ENCODE measurements at regions not wholly inside any gene's neighbourhood (a gene's known extent, or its start where the extent isn't known, plus 50 kb on each side); places are given as distances from the start of the nearest gene placed in this dataset.

GRCh38 chr2:145875016-145875415, 1355.1 kb upstream of the ZEB2 start:
- Histone ChIP-seq H3K27me3 (no peaks in the 10 kb centered on the region), H3K4me3 (replicated peaks in 1 of 3) (no peak overlapping the region), H3K27ac (no peak overlapping the region), H3K9me3 (no peaks in the 10 kb centered on the region), H3K4me1 (no peaks in the 10 kb centered on the region), H3K36me3 (no peaks in the 10 kb centered on the region)
- DNase-seq: no peak
- intact Hi-C loops (cut with DNase I): no loop called here
- 84 to 87% methylated on average over 5 of the region's 5 CpGs for WGBS, 2 donors
- no peak for TF ChIP-seq CTCF (IDR thresholded peaks at IDR 0.05)

- TF ChIP-seq POLR2A (IDR thresholded peaks at IDR 0.05): no peak
- DNase-seq: no peak
- intact Hi-C loops (cut with DNase I): no loop called here
Measured at GRCh38 chr2:145874466-145874865, 1354.5 kb upstream of the ZEB2 start.

GRCh38 chr2:145864501-145864900, 1344.6 kb upstream of the ZEB2 start:
- no peaks in the 10 kb centered on the region for H3K4me1 ChIP-seq
- no peak for DNase-seq
- no peaks in the 10 kb centered on the region for H3K36me3 ChIP-seq
- intact Hi-C loops (cut with DNase I): no loop called here
- H3K27me3 ChIP-seq: no peaks in the 10 kb centered on the region
- no peak overlapping the region for H3K4me3 ChIP-seq (replicated peaks in 1 of 3)
- TF ChIP-seq CTCF (IDR thresholded peaks at IDR 0.05) (no peak), POLR2A (IDR thresholded peaks at IDR 0.05) (no peak)
- 92 to 94% methylated on average over 3 of the region's 3 CpGs for WGBS, 2 donors
- no peak overlapping the region for H3K27ac ChIP-seq
- H3K9me3 ChIP-seq: no peaks in the 10 kb centered on the region

More at GRCh38 chr2:145874466-145874865, 1354.5 kb upstream of the ZEB2 start:
- WGBS, 2 donors: 89 to 92% methylated on average over 1 of the region's 1 CpG
- Histone ChIP-seq H3K4me1 (no peaks in the 10 kb centered on the region), H3K4me3 (replicated peaks in 1 of 3) (no peak overlapping the region), H3K36me3 (no peaks in the 10 kb centered on the region), H3K9me3 (no peaks in the 10 kb centered on the region), H3K27me3 (no peaks in the 10 kb centered on the region), H3K27ac (no peak overlapping the region)

GRCh38 chr2:145861940-145862339, 1342.0 kb upstream of the ZEB2 start:
- Histone ChIP-seq H3K27me3 (no peaks in the 10 kb centered on the region), H3K27ac (no peak overlapping the region), H3K36me3 (no peaks in the 10 kb centered on the region), H3K9me3 (no peaks in the 10 kb centered on the region), H3K4me3 (replicated peaks in 1 of 3) (no peak overlapping the region), H3K4me1 (no peaks in the 10 kb centered on the region)
- WGBS, 2 donors: 56 to 61% methylated on average over 3 of the region's 3 CpGs
- intact Hi-C loops (cut with DNase I): no loop called here
- DNase-seq: no peak
- TF ChIP-seq POLR2A (IDR thresholded peaks at IDR 0.05): no peak
- TF ChIP-seq CTCF (IDR thresholded peaks at IDR 0.05): no peak

- intact Hi-C loops (cut with DNase I): no loop called here
- WGBS, 2 donors: 80 to 83% methylated on average over 1 of the region's 1 CpG
- Histone ChIP-seq H3K9me3 (no peaks in the 10 kb centered on the region), H3K4me1 (no peaks in the 10 kb centered on the region), H3K27me3 (no peaks in the 10 kb centered on the region), H3K4me3 (replicated peaks in 1 of 3) (no peak overlapping the region), H3K36me3 (no peaks in the 10 kb centered on the region), H3K27ac (no peak overlapping the region)
- no peak for DNase-seq
- no peak for TF ChIP-seq POLR2A (IDR thresholded peaks at IDR 0.05)
- TF ChIP-seq CTCF (IDR thresholded peaks at IDR 0.05): no peak
Measured at GRCh38 chr2:145860083-145860482, 1340.2 kb upstream of the ZEB2 start.

- no peak for DNase-seq
- Histone ChIP-seq H3K27ac (no peak overlapping the region), H3K9me3 (no peaks in the 10 kb centered on the region), H3K4me1 (no peaks in the 10 kb centered on the region), H3K36me3 (no peaks in the 10 kb centered on the region), H3K4me3 (replicated peaks in 1 of 3) (no peak overlapping the region), H3K27me3 (no peaks in the 10 kb centered on the region)
- 89 to 93% methylated on average over 1 of the region's 1 CpG for WGBS, 2 donors
- intact Hi-C loops (cut with DNase I): no loop called here
- TF ChIP-seq POLR2A (IDR thresholded peaks at IDR 0.05) (no peak), CTCF (IDR thresholded peaks at IDR 0.05) (no peak)
Measured at GRCh38 chr2:145855142-145855541, 1335.2 kb upstream of the ZEB2 start.
